ENCODE measurements at regions not wholly inside any gene's neighbourhood (a gene's known extent, or its start where the extent isn't known, plus 50 kb on each side); places are given as distances from the start of the nearest gene placed in this dataset.

DNA sequence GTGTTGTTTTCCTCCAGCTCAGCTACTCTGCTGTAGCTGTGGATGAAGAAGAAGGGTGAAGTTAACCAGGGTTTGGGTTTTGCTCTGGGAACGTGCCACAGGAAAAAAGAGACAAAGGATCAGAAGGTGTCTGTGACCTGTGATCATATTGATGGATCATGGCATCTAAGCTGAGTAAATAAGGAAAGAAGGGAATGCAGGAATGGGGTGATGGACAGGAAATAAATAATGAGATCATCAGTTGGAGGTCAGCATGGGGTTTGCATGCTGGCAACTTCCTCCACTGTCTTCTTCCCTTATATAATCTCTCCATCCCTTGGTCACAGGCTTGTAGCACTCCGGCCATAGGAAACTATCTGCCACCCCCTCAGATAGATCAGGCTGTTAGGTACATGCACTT, 430.3 kb upstream of the PDE3A start:
- TF ChIP-seq LEF1 (IDR thresholded peaks at IDR 0.05; ENCODE audit: borderline replicate concordance) (no peak), ELF4 (IDR thresholded peaks at IDR 0.05) (no peak), ARNT (IDR thresholded peaks at IDR 0.05) (no peak), FOXM1 (IDR thresholded peaks at IDR 0.05; ENCODE audit: borderline replicate concordance) (no peak), NFRKB (IDR thresholded peaks at IDR 0.05) (no peak), SP1 (IDR thresholded peaks at IDR 0.05) (no peak)

All from HEK293T (cell line).